ENCODE measurements at regions not wholly inside any gene's neighbourhood (a gene's known extent, or its start where the extent isn't known, plus 50 kb on each side); places are given as distances from the start of the nearest gene placed in this dataset.

DNA sequence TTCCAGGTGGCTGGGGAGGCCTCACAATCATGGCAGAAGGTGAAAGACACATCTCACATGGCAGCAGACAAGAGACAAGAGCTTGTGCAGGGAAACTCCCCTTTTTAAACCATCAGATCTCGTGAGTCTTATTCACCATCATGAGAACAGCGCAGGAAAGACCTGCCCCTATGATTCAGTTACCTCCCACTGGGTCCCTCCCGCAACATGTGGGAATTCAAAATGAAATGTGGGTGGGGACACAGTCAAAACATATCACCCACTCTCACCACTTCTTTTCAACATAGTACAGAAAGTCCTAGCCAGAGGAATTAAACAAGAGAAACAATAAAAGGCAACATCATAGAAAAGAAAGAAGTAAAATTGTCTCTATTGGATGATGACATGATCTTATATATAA is 223.4 kb upstream of the SLC24A2 start:
- no peak for TF ChIP-seq POLR2A (IDR thresholded peaks at IDR 0.05)
- TF ChIP-seq CTCF (IDR thresholded peaks at IDR 0.05) = no peak
- TF ChIP-seq POLR2AphosphoS5 (IDR thresholded peaks at IDR 0.05) = no peak

Data from stomach (tissue), 4 donors.